ENCODE measurements at regions not wholly inside any gene's neighbourhood (a gene's known extent, or its start where the extent isn't known, plus 50 kb on each side); places are given as distances from the start of the nearest gene placed in this dataset.

DNA sequence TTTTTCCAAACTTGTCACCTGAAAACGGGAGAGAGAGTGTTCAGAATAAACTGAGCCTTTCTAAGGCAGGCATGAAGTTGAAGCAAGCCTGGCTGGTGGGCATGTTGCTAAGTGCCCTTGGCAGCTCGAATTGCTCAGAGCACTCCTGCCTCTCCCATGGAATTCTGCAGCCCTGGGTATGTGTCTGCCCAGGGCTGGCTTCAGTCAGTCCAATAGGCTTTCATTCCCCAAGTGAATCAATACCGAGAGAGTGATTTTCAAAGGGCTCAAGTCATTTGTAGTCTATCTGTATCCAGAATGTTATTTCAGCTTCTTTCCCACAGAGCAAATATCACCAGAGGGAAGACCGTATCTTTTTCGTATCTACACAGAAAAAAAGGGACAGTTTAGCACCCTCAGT is 415.5 kb upstream of the COBL start:
- TF ChIP-seq, protein P1, sequence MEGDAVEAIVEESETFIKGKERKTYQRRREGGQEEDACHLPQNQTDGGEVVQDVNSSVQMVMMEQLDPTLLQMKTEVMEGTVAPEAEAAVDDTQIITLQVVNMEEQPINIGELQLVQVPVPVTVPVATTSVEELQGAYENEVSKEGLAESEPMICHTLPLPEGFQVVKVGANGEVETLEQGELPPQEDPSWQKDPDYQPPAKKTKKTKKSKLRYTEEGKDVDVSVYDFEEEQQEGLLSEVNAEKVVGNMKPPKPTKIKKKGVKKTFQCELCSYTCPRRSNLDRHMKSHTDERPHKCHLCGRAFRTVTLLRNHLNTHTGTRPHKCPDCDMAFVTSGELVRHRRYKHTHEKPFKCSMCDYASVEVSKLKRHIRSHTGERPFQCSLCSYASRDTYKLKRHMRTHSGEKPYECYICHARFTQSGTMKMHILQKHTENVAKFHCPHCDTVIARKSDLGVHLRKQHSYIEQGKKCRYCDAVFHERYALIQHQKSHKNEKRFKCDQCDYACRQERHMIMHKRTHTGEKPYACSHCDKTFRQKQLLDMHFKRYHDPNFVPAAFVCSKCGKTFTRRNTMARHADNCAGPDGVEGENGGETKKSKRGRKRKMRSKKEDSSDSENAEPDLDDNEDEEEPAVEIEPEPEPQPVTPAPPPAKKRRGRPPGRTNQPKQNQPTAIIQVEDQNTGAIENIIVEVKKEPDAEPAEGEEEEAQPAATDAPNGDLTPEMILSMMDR (IDR thresholded peaks at IDR 0.05): no peak
- TF ChIP-seq POLR2A (IDR thresholded peaks at IDR 0.05): no peak

Data from thyroid gland (tissue), 4 donors.